ENCODE measurements at regions not wholly inside any gene's neighbourhood (a gene's known extent, or its start where the extent isn't known, plus 50 kb on each side); places are given as distances from the start of the nearest gene placed in this dataset.
"Not testable (repeated sequence)": the region's sequence is repeated elsewhere in the genome, so short reads cannot be mapped to it uniquely, and the experiment has no call there.

GRCh38 chr12:77232045-77232444, 166.7 kb upstream of the E2F7 start:
- H3K27me3 ChIP-seq (ENCODE audit: insufficient read depth, low read length) = no peaks in the 10 kb centered on the region
- H3K4me1 ChIP-seq (ENCODE audit: insufficient read depth, low read length) = no peaks in the 10 kb centered on the region
- no peaks in the 10 kb centered on the region for H3K9me3 ChIP-seq (ENCODE audit: low read depth, low read length)
- H3K4me3 ChIP-seq (ENCODE audit: low read length) = no peak overlapping the region

- Histone ChIP-seq H3K9me3 (ENCODE audit: low read depth, low read length) (no peaks in the 10 kb centered on the region), H3K4me1 (ENCODE audit: insufficient read depth, low read length) (no peaks in the 10 kb centered on the region), H3K27me3 (ENCODE audit: insufficient read depth, low read length) (no peaks in the 10 kb centered on the region), H3K4me3 (ENCODE audit: low read length) (no peak overlapping the region)
Measured at GRCh38 chr12:77231501-77231918, 166.1 kb upstream of the E2F7 start.

GRCh38 chr12:77229640-77230442, 164.5 kb upstream of the E2F7 start:
- Histone ChIP-seq H3K4me3 (ENCODE audit: low read length) (no peak overlapping the region), H3K27me3 (ENCODE audit: insufficient read depth, low read length) (no peaks in the 10 kb centered on the region), H3K4me1 (ENCODE audit: insufficient read depth, low read length) (no peaks in the 10 kb centered on the region), H3K9me3 (ENCODE audit: low read depth, low read length) (no peaks in the 10 kb centered on the region)

- Histone ChIP-seq H3K9me3 (ENCODE audit: low read depth, low read length) (no peaks in the 10 kb centered on the region), H3K4me1 (ENCODE audit: insufficient read depth, low read length) (no peaks in the 10 kb centered on the region), H3K27me3 (ENCODE audit: insufficient read depth, low read length) (no peaks in the 10 kb centered on the region), H3K4me3 (ENCODE audit: low read length) (no peak overlapping the region)
Measured at GRCh38 chr12:77228376-77228775, 163.0 kb upstream of the E2F7 start.

GRCh38 chr12:77226368-77226767, 161.0 kb upstream of the E2F7 start:
- H3K4me3 ChIP-seq (ENCODE audit: low read length) = no peak overlapping the region
- no peaks in the 10 kb centered on the region for H3K27me3 ChIP-seq (ENCODE audit: insufficient read depth, low read length)
- no peaks in the 10 kb centered on the region for H3K4me1 ChIP-seq (ENCODE audit: insufficient read depth, low read length)
- no peaks in the 10 kb centered on the region for H3K9me3 ChIP-seq (ENCODE audit: low read depth, low read length)

DNA sequence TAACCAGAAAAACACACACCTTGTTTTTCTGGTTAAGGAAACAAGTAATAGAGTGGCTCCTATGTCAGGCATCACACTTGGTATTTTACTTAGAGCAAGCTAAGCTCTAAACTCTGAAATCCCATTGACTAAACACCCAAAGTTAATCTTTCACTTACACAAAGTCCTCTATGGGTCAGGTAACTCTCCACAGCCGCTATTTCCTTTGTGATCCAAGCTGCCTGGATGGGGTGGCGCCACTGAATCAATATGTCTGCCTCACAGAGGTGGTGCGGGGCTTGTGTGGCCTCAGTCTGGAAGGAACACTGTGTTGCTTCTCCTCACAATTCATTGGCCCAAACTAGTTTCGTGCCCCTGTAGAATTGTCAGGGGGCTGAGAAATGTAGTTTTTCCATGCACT, 160.0 kb upstream of the E2F7 start:
- Histone ChIP-seq H3K9me3 (ENCODE audit: low read depth, low read length) (no peaks in the 10 kb centered on the region), H3K4me3 (ENCODE audit: low read length) (no peak overlapping the region)

DNA sequence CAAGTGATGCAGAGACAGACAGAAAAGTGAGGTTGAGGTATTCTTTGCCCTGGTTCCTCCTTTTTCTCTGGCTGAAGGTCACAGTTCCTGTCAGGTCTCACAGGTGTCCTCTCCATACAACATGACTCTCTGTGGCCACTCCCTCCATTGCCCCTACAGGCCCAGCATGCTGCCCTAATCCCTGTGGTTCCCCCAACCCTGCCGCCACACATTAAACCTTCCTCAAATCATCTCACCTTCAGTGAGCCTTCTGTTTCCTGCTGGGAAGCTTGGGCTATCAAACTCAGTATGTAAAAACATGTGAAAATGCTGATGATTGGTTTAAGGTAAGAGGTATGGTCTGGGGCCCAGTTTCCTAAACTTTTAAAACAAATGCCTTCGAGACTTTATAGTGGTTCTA, 159.0 kb upstream of the E2F7 start:
- no peak overlapping the region for H3K4me3 ChIP-seq (ENCODE audit: low read length)
- no peaks in the 10 kb centered on the region for H3K27me3 ChIP-seq (ENCODE audit: insufficient read depth, low read length)
- no peaks in the 10 kb centered on the region for H3K4me1 ChIP-seq (ENCODE audit: insufficient read depth, low read length)
- no peaks in the 10 kb centered on the region for H3K9me3 ChIP-seq (ENCODE audit: low read depth, low read length)

More for the DNA sequence above, 160.0 kb upstream of the E2F7 start:
- no peaks in the 10 kb centered on the region for H3K27me3 ChIP-seq (ENCODE audit: insufficient read depth, low read length)
- no peaks in the 10 kb centered on the region for H3K4me1 ChIP-seq (ENCODE audit: insufficient read depth, low read length)

DNA sequence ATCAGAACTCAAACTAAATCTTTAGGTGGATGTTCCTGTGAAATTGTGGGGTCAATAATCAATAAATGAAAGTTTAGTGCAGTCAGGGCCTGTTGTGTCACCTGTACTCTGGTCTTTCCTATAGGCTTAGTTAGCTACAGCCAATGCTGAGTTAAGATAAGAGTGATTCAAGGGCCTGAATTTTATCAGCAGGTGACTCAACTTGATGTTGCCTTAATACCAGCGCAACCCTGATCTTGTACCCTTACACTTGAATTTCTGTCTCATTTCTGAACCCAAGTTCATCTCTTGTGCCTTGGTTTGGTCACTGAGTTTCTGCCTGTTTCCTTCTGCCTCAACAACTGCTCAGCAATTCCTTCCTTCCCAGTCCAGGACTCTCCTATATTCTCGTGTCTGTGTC, 157.0 kb upstream of the E2F7 start:
- Histone ChIP-seq H3K4me3 (ENCODE audit: low read length) (no peak overlapping the region), H3K27me3 (ENCODE audit: insufficient read depth, low read length) (no peaks in the 10 kb centered on the region), H3K4me1 (ENCODE audit: insufficient read depth, low read length) (no peaks in the 10 kb centered on the region), H3K9me3 (ENCODE audit: low read depth, low read length) (no peaks in the 10 kb centered on the region)

- H3K4me1 ChIP-seq (ENCODE audit: insufficient read depth, low read length) = no peaks in the 10 kb centered on the region
Measured at GRCh38 chr12:77220586-77220985, 155.2 kb upstream of the E2F7 start.

GRCh38 chr12:77218278-77218677, 152.9 kb upstream of the E2F7 start:
- Histone ChIP-seq H3K4me1 (ENCODE audit: insufficient read depth, low read length) (no peaks in the 10 kb centered on the region), H3K9me3 (ENCODE audit: low read depth, low read length) (no peaks in the 10 kb centered on the region), H3K27me3 (ENCODE audit: insufficient read depth, low read length) (no peaks in the 10 kb centered on the region), H3K4me3 (ENCODE audit: low read length) (no peak overlapping the region)

More at GRCh38 chr12:77220586-77220985, 155.2 kb upstream of the E2F7 start:
- Histone ChIP-seq H3K9me3 (ENCODE audit: low read depth, low read length) (no peaks in the 10 kb centered on the region), H3K4me3 (ENCODE audit: low read length) (no peak overlapping the region), H3K27me3 (ENCODE audit: insufficient read depth, low read length) (no peaks in the 10 kb centered on the region)

- H3K4me3 ChIP-seq (ENCODE audit: low read length); H3K27me3 ChIP-seq (ENCODE audit: insufficient read depth, low read length); H3K4me1 ChIP-seq (ENCODE audit: insufficient read depth, low read length); H3K9me3 ChIP-seq (ENCODE audit: low read depth, low read length): not testable (repeated sequence)
Measured at GRCh38 chr12:77216136-77216535, 150.8 kb upstream of the E2F7 start.

- no peak overlapping the region for H3K4me3 ChIP-seq (ENCODE audit: low read length)
- H3K27me3 ChIP-seq (ENCODE audit: insufficient read depth, low read length) = no peaks in the 10 kb centered on the region
- no peaks in the 10 kb centered on the region for H3K9me3 ChIP-seq (ENCODE audit: low read depth, low read length)
- no peaks in the 10 kb centered on the region for H3K4me1 ChIP-seq (ENCODE audit: insufficient read depth, low read length)
Measured at GRCh38 chr12:77214136-77214535, 148.8 kb upstream of the E2F7 start.

DNA sequence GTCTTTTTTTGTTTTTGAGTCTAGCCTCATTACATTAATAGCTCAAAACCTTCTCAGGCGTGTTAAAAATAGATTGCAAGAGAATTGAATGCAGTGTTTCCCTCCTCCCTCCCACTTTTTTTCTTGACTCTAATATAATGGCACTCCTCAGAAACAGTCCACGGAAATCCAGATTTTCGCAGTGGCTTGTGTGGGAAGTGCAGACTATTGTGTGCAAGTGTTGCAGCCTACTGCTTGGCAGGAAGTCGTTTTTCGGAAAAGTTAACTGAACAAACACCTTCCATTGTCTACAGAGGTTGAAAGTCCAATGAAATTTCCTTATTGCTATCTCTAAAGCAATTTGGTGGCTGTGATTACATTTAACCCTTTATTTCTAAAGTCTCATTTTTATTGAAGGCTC, 147.9 kb upstream of the E2F7 start:
- Histone ChIP-seq H3K27me3 (ENCODE audit: insufficient read depth, low read length) (no peaks in the 10 kb centered on the region), H3K4me3 (ENCODE audit: low read length) (no peak overlapping the region), H3K4me1 (ENCODE audit: insufficient read depth, low read length) (no peaks in the 10 kb centered on the region), H3K9me3 (ENCODE audit: low read depth, low read length) (no peaks in the 10 kb centered on the region)

DNA sequence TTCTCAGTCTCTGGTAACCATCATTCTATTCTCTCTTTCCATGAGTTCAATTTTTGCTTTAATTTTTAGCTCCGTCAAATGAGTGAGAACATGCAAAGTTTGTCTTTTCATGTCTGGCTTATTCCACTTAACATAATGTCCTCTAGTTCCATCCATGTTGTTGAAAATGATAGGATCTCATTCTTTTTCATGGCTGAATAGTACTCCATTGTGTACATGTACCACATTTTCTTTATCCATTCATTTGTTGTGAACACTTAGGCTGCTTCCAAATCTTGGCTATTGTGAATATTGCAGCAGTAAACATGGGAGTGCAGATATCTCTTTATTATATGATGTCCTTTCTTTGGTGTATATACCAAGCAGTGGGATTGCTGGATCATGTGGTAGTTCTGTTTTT, 145.4 kb upstream of the E2F7 start:
- H3K4me1 ChIP-seq (ENCODE audit: insufficient read depth, low read length) = no peaks in the 10 kb centered on the region
- no peaks in the 10 kb centered on the region for H3K27me3 ChIP-seq (ENCODE audit: insufficient read depth, low read length)
- no peak overlapping the region for H3K4me3 ChIP-seq (ENCODE audit: low read length)
- no peaks in the 10 kb centered on the region for H3K9me3 ChIP-seq (ENCODE audit: low read depth, low read length)

- Histone ChIP-seq H3K4me1 (ENCODE audit: insufficient read depth, low read length) (no peaks in the 10 kb centered on the region), H3K4me3 (ENCODE audit: low read length) (no peak overlapping the region), H3K9me3 (ENCODE audit: low read depth, low read length) (no peaks in the 10 kb centered on the region)
Measured at GRCh38 chr12:77204083-77204482, 138.7 kb upstream of the E2F7 start.

GRCh38 chr12:77202457-77203060, 137.2 kb upstream of the E2F7 start:
- Histone ChIP-seq H3K4me1 (ENCODE audit: insufficient read depth, low read length) (no peaks in the 10 kb centered on the region), H3K9me3 (ENCODE audit: low read depth, low read length) (no peaks in the 10 kb centered on the region), H3K27me3 (ENCODE audit: insufficient read depth, low read length) (no peaks in the 10 kb centered on the region), H3K4me3 (ENCODE audit: low read length) (no peak overlapping the region)

More at GRCh38 chr12:77204083-77204482, 138.7 kb upstream of the E2F7 start:
- H3K27me3 ChIP-seq (ENCODE audit: insufficient read depth, low read length) = no peaks in the 10 kb centered on the region

Measured in mononuclear cell (primary cell).